Activated CD4-positive, alpha-beta memory T cell treated with anti-CD3 and anti-CD28 coated beads, Interleukin-2, amount 10 ng/mL, durations not matched to agents 7 days and 5 days (primary cell): ENCODE measurements at regions not wholly inside any gene's neighbourhood (a gene's known extent, or its start where the extent isn't known, plus 50 kb on each side); places are given as distances from the start of the nearest gene placed in this dataset.
"Not testable (repeated sequence)": the region's sequence is repeated elsewhere in the genome, so short reads cannot be mapped to it uniquely, and the experiment has no call there.

Source experiments
- CTCF ChIA-PET: fragments of 350-600 bp; sonication (Branson Sonifier 250); formaldehyde crosslinking; loops from one replicate; lab custom pipeline; 2021; ENCODE audit warnings: antibody characterized with exemption, inconsistent platforms; lab: Charles Lee
- POLR2A ChIA-PET: fragments of 350-600 bp; sonication (Branson Sonifier 250); formaldehyde crosslinking; loops from one replicate; lab custom pipeline; 2021; ENCODE audit warnings: antibody characterized with exemption; lab: Charles Lee
- DNase-seq: peaks from one replicate; pipeline ENCODE4 v3.0.0-alpha.2; 2020
- H3K27ac Mint-ChIP-seq: one replicate; pipeline ENCODE4 v1.8.0; 2021; ENCODE audit warnings: mild to moderate bottlenecking, mixed read lengths
- H3K27me3 Mint-ChIP-seq: one replicate; pipeline ENCODE4 v1.8.0; 2021; ENCODE audit warnings: mixed read lengths
- H3K36me3 Mint-ChIP-seq: one replicate; pipeline ENCODE4 v1.8.0; 2021; ENCODE audit warnings: low read depth, mixed read lengths
- H3K4me1 Mint-ChIP-seq: one replicate; pipeline ENCODE4 v1.8.0; 2021; ENCODE audit warnings: mixed read lengths
- H3K4me3 Mint-ChIP-seq: one replicate; pipeline ENCODE4 v1.8.0; 2021; ENCODE audit warnings: mild to moderate bottlenecking, mixed read lengths
- H3K9me3 Mint-ChIP-seq: one replicate; pipeline ENCODE4 v1.8.0; 2021; ENCODE audit warnings: mixed read lengths

- Mint-ChIP-seq H3K36me3 (no peaks in the 10 kb centered on the region), H3K9me3 (no peaks in the 10 kb centered on the region), H3K4me3 (no peak overlapping the region), H3K4me1 (no peaks in the 10 kb centered on the region), H3K27me3 (peaks cover 4% of the 10 kb centered on the region), H3K27ac (no peak overlapping the region)
- POLR2A ChIA-PET: no interaction called here
- CTCF ChIA-PET: no interaction called here
- no peak for DNase-seq
Measured at GRCh38 chr6:18527836-18528743, 140.9 kb downstream of the RNF144B start.

GRCh38 chr6:18530201-18530600 is 143.1 kb downstream of the RNF144B start:
- CTCF ChIA-PET: interaction anchor here (1.2 kb wide), 1 partner anchor 52 kb away, joined by 3 read pairs; no protein-coding TSS in a partner anchor
- Mint-ChIP-seq H3K27ac (no peak overlapping the region), H3K36me3 (no peaks in the 10 kb centered on the region), H3K27me3 (peaks cover 3% of the 10 kb centered on the region), H3K4me3 (no peak overlapping the region), H3K4me1 (no peaks in the 10 kb centered on the region), H3K9me3 (no peaks in the 10 kb centered on the region)
- POLR2A ChIA-PET: no interaction called here
- no peak for DNase-seq

- H3K36me3 Mint-ChIP-seq: no peaks in the 10 kb centered on the region
- H3K9me3 Mint-ChIP-seq: no peaks in the 10 kb centered on the region
- no peak overlapping the region for H3K4me3 Mint-ChIP-seq
- peaks cover 7% of the 10 kb centered on the region for H3K27me3 Mint-ChIP-seq
- ChIA-PET CTCF (no interaction called here), POLR2A (no interaction called here)
- no peak for DNase-seq
- H3K27ac Mint-ChIP-seq: no peak overlapping the region
- no peaks in the 10 kb centered on the region for H3K4me1 Mint-ChIP-seq
Measured at GRCh38 chr6:18532139-18532538, 145.0 kb downstream of the RNF144B start.

- ChIA-PET POLR2A (no interaction called here), CTCF (no interaction called here)
- Mint-ChIP-seq H3K9me3 (no peaks in the 10 kb centered on the region), H3K4me3 (no peak overlapping the region), H3K4me1 (no peaks in the 10 kb centered on the region), H3K36me3 (no peaks in the 10 kb centered on the region), H3K27ac (no peak overlapping the region), H3K27me3 (peaks cover 7% of the 10 kb centered on the region)
- no peak for DNase-seq
Measured at GRCh38 chr6:18533793-18534192, 146.6 kb downstream of the RNF144B start.

GRCh38 chr6:18536591-18537055 is 149.5 kb downstream of the RNF144B start:
- Mint-ChIP-seq H3K9me3 (no peaks in the 10 kb centered on the region), H3K4me1 (no peaks in the 10 kb centered on the region), H3K27me3 (peaks cover 7% of the 10 kb centered on the region), H3K27ac (no peak overlapping the region), H3K36me3 (no peaks in the 10 kb centered on the region), H3K4me3 (no peak overlapping the region)
- ChIA-PET CTCF (interaction anchor here (0.9 kb wide), 1 partner anchor 31 kb away, joined by 3 read pairs; no protein-coding TSS in a partner anchor), POLR2A (no interaction called here)
- no peak for DNase-seq

- Mint-ChIP-seq H3K9me3 (no peaks in the 10 kb centered on the region), H3K27ac (no peak overlapping the region), H3K36me3 (no peaks in the 10 kb centered on the region), H3K4me3 (no peak overlapping the region), H3K4me1 (no peaks in the 10 kb centered on the region), H3K27me3 (peaks cover 7% of the 10 kb centered on the region)
- ChIA-PET CTCF (no interaction called here), POLR2A (no interaction called here)
- no peak for DNase-seq
Measured at GRCh38 chr6:18538315-18538714, 151.2 kb downstream of the RNF144B start.

GRCh38 chr6:18543051-18543450 is 155.9 kb downstream of the RNF144B start:
- H3K36me3 Mint-ChIP-seq: no peaks in the 10 kb centered on the region
- POLR2A ChIA-PET: no interaction called here
- peaks cover 2% of the 10 kb centered on the region for H3K9me3 Mint-ChIP-seq
- no peak overlapping the region for H3K27ac Mint-ChIP-seq
- H3K27me3 Mint-ChIP-seq: no peaks in the 10 kb centered on the region
- H3K4me1 Mint-ChIP-seq: no peaks in the 10 kb centered on the region
- CTCF ChIA-PET: interaction anchor here (1.7 kb wide), 1 partner anchor 53 kb away, joined by 4 read pairs; no protein-coding TSS in a partner anchor
- no peak for DNase-seq
- H3K4me3 Mint-ChIP-seq: no peak overlapping the region

- H3K9me3 Mint-ChIP-seq, H3K4me1 Mint-ChIP-seq, POLR2A ChIA-PET, H3K27ac Mint-ChIP-seq, H3K27me3 Mint-ChIP-seq, H3K36me3 Mint-ChIP-seq, CTCF ChIA-PET, DNase-seq, H3K4me3 Mint-ChIP-seq: not testable (repeated sequence)
Measured at GRCh38 chr6:18545142-18545541, 158.0 kb downstream of the RNF144B start.

- H3K27ac Mint-ChIP-seq: no peak overlapping the region
- H3K27me3 Mint-ChIP-seq: no peaks in the 10 kb centered on the region
- CTCF ChIA-PET: interaction anchor here (0.6 kb wide), 1 partner anchor 39 kb away, joined by 3 read pairs; no protein-coding TSS in a partner anchor
- no peaks in the 10 kb centered on the region for H3K36me3 Mint-ChIP-seq
- no peak overlapping the region for H3K4me3 Mint-ChIP-seq
- H3K4me1 Mint-ChIP-seq: no peaks in the 10 kb centered on the region
- DNase-seq: no peak
- POLR2A ChIA-PET: no interaction called here
- peaks cover 2% of the 10 kb centered on the region for H3K9me3 Mint-ChIP-seq
Measured at GRCh38 chr6:18545726-18546125, 158.6 kb downstream of the RNF144B start.

- Mint-ChIP-seq H3K9me3 (no peaks in the 10 kb centered on the region), H3K27ac (no peak overlapping the region), H3K36me3 (no peaks in the 10 kb centered on the region), H3K27me3 (no peaks in the 10 kb centered on the region), H3K4me1 (no peaks in the 10 kb centered on the region), H3K4me3 (no peak overlapping the region)
- DNase-seq: no peak
- ChIA-PET CTCF (no interaction called here), POLR2A (no interaction called here)
Measured at GRCh38 chr6:18550119-18550518, 163.0 kb downstream of the RNF144B start.

GRCh38 chr6:18551228-18551627 is 164.1 kb downstream of the RNF144B start:
- Mint-ChIP-seq H3K4me3 (no peak overlapping the region), H3K36me3 (no peaks in the 10 kb centered on the region), H3K27ac (no peak overlapping the region), H3K9me3 (no peaks in the 10 kb centered on the region), H3K4me1 (no peaks in the 10 kb centered on the region), H3K27me3 (peaks cover 1% of the 10 kb centered on the region)
- POLR2A ChIA-PET: no interaction called here
- CTCF ChIA-PET: no interaction called here
- DNase-seq: no peak

- ChIA-PET POLR2A (no interaction called here), CTCF (no interaction called here)
- Mint-ChIP-seq H3K9me3 (no peaks in the 10 kb centered on the region), H3K36me3 (no peaks in the 10 kb centered on the region), H3K27ac (no peak overlapping the region), H3K4me3 (no peak overlapping the region), H3K27me3 (peaks cover 4% of the 10 kb centered on the region), H3K4me1 (no peaks in the 10 kb centered on the region)
- no peak for DNase-seq
Measured at GRCh38 chr6:18555750-18556149, 168.6 kb downstream of the RNF144B start.

- no peaks in the 10 kb centered on the region for H3K9me3 Mint-ChIP-seq
- H3K4me3 Mint-ChIP-seq: no peak overlapping the region
- ChIA-PET POLR2A (no interaction called here), CTCF (no interaction called here)
- H3K27me3 Mint-ChIP-seq: peaks cover 3% of the 10 kb centered on the region
- H3K36me3 Mint-ChIP-seq: no peaks in the 10 kb centered on the region
- DNase-seq: no peak
- no peak overlapping the region for H3K27ac Mint-ChIP-seq
- H3K4me1 Mint-ChIP-seq: no peaks in the 10 kb centered on the region
Measured at GRCh38 chr6:18561037-18561750, 174.0 kb downstream of the RNF144B start.
